GM21619 (cell line): ENCODE measurements at regions not wholly inside any gene's neighbourhood (a gene's known extent, or its start where the extent isn't known, plus 50 kb on each side); places are given as distances from the start of the nearest gene placed in this dataset.
"Not testable (repeated sequence)": the region's sequence is repeated elsewhere in the genome, so short reads cannot be mapped to it uniquely, and the experiment has no call there.

ENCODE experiments used
- ATAC-seq: cut with Tn5 transposase; IDR thresholded peaks from one replicate; pipeline ENCODE4 v1.9.1; 2021; ENCODE audit not compliant: unreplicated experiment

DNA sequence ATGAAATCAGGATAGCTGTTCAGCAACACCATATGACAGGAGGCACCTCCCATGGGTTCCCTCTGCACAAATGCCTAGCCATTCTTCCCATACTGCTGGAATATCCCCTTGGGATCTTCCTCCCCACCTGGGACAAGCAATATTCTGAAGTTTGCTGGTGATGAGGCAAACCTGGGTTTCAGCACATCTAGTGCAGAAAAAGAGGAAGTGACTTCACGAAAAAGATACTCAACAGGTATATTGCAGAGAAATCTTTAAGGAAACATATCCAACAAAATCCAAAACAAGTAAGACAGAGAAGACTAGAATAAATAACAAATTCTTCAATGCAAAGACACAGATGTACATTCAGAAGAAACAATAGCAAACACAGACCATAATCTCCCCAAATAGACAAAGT lies 1497.0 kb downstream of the PCDH9 start:
- no peak for ATAC-seq

DNA sequence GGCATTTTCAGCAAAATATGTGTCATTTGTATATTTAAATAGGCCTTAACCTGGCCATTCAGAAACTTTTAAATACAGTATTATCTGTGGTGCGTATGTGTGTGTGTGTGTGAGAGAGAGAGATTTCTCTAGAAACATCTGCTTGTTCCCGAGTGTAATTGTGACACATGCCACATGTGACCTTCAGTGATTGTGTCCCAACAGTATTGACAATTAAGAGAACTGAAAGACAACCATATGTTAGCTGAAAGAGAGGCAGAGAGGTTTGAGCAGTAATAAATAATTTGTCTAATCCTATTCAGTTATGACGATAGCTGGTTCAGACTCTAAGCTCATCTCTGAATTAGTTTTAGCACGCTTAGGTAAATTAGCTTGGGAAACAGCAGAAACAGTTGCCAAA lies 1503.1 kb downstream of the PCDH9 start:
- ATAC-seq = no peak

DNA sequence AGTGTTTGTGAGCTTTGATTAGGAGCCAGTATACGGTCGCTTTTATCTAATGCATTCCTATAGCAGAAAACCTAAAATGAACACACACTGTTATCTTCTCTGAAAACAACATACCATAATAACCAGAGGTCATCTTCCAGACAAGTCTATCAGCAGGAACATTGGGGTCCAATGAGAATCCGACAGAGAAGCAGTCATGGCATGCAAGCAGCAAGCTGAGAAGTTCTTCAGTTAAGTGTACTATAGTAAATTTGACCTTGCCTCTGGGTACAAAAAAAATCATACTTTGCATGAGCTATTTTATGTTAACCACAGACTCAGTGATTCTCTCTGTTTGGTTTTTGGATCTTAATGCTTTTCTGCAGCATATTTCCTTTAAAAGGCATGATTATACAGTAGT lies 1505.1 kb downstream of the PCDH9 start:
- ATAC-seq = no peak

DNA sequence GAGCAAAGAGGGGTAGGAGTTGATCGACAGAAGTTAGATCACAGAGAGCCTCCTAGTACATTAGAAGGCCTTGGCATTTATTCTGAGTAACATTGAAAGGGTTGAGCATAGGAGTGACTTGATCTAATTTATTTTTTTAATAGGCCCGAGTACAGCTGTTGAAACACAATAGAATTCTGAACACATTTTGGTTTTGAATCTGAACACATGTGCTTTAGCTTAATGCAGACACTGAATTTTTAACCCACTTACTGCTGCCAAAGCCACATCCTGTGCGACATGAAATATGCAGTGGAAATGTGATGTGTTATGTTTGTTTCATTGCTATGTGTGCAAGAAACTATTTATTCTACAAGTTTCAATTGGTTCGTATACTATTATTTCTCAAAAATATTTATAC lies 1505.9 kb downstream of the PCDH9 start:
- no peak for ATAC-seq

DNA sequence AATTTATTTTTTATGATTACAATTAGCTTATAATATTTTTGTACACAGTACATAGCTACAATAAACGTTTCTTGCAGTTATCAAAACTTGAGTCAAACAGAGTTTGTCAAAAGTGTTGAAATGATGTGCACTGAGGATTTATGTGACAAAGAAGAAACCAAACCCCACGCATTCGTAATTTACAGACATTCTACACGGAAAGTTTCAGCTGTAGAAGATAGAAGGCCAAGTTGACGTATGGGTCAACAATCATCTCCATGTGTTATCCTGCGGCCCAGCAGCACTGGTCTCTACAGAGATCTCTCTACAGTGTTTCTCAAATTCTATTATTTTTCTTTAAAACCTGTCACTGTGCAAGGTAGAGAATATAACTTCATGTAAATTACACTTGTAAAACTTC lies 1507.6 kb downstream of the PCDH9 start:
- ATAC-seq = no peak

DNA sequence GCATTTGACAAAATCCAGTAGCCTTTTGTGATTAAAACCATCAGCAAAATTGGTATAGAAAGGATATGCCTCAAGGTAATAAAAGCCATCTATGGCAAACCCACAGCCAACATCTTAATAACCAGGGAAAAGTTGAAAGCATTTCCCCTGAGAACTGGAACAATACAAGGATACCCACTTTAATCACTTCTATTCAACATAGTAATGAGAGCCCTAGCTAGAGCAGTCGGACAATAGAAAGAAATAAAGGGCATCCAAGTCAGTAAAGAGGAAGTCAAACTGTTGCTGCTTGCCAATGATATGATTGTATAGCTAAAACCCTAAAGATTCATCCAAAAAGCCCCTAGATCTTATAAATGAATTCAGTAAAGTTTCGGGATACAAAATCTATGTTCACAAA lies 1510.3 kb downstream of the PCDH9 start:
- ATAC-seq = no peak

DNA sequence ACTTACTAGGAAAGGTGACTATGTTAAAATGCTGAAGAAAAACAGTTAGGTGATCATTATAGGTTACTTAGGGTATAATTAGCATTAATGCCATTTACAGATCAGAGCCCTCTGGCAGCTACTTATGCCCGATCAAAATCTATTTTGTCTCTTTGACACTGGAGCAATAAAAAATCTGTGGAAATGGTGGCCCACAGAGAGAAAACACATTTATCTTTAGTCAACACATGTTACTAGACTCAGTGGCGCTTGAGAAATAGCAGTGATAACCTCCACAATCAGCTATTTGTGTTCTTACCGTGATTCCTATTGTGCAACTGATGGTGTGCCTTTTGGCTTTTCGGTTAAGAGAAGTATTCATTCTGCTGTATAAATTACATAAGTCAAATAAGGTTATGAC lies 1519.6 kb downstream of the PCDH9 start:
- no peak for ATAC-seq

DNA sequence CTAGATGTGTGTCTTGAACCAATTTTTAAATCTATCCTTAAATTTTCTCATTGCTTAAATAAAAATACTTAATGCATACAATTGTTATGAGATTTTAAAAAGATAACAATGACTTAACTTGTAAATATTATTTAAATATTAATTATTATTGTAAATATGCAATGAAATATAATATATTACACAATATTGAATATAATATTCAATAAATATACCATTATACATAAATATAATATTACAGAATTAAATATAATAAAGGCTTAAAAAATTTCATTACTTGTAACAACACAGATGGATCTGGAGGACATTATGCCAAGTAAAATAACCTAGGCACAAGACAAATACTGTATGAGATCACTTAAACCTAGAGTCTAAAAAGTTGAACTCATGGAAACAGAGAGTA lies 1532.3 kb downstream of the PCDH9 start:
- no peak for ATAC-seq

DNA sequence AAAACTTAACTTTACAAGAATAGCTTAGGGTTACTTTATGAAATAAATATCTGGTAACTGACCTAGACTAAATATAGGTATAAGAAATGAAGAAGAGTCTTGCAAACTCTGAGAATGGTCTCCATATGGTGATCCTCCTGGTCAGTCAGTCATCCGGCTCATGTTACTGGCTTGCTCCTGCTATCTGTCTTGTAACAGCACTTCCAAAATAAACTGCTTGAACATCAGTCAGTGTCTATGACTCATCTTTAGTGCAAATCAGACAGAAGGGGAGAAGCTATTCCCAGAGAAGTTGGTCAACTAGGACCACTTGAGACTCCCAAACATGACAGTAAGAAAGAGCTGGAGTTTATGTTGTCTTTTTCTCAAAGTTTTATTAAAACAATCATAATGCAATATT lies 1550.9 kb downstream of the PCDH9 start:
- no peak for ATAC-seq

DNA sequence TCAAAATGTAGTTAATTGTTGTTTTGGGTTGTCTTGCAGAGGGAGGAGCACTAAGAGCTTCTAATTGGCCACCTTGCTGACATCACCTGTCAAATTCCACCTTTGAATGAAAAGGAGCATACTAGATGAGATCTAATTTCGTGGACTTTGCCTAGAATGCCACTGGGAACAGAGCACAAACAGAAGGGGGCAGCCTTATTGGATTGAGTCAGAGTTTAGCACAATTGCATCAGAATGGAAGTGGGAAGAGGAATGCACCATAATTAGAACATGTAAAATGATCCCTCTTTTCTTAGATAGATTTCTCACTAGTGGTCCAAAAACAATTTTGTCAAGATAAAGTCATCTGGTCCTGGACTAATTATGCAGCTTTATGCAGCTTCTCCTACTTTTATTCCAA lies 1552.2 kb downstream of the PCDH9 start:
- ATAC-seq = no peak

DNA sequence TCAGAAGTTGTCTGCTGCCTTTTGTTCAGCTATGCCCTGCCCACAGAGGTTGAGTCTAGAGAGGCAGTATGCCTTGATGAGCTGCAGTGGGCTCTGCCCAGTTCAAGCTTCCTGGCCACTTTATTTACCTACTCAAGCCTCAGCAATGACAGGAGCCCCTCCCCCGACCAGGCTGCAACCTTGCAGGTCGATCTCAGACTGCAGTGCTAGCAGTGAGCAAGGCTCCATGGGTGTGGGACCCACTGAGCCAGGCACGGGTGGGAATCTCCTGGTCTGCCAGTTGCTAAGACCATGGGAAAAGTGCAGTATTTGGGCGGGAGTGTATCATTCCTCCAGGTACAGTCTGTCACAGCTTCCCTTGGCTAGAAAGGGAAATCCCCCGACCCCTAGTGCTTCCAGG lies 1554.8 kb downstream of the PCDH9 start:
- ATAC-seq = not testable (repeated sequence)

DNA sequence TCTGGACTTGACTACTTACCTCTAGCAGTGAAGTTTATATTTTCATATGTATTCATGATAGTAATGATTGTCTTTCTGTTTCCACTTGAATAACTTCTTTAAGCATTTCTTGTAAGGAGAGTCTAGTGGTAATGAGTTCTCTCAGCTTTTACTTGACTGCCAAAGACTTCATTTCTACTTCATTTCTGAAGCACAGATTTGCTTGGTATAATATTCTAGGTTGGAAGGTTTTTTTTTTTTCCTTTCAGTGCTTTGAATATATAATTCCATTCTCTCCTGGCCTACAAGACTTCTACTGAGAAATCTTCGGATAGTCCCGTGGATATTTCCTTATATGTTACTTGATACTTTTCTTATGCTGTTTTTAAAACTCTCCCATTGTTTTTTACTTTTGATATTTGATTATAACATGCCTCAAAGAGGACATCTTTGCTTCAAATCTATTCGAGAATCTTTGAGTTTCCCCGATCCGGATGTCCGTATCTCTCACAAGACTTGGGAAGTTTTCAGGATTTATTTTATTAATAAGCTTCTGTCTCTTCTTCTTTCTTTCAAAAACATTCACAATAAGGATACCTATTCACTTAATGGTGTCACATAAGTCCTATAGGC lies 1560.0 kb downstream of the PCDH9 start:
- no peak for ATAC-seq

DNA sequence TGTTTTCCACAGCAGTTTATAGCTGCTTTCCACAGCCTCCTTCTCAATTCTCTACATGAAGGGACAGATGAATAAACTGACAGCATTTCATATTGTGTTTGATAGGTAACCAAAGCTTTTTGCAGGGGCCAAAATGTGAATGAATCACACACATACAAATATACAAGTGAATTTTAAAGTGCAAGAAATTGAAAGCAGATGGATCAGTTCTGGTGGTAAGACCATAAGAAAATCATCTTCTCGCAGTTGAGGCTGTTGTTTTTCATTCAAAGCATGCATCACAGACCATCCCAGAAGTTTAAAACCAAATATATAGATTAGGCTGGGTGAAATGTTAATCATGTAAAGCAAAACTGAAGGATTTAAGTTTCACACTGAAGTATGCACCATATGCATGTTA lies 1569.4 kb downstream of the PCDH9 start:
- ATAC-seq = no peak

DNA sequence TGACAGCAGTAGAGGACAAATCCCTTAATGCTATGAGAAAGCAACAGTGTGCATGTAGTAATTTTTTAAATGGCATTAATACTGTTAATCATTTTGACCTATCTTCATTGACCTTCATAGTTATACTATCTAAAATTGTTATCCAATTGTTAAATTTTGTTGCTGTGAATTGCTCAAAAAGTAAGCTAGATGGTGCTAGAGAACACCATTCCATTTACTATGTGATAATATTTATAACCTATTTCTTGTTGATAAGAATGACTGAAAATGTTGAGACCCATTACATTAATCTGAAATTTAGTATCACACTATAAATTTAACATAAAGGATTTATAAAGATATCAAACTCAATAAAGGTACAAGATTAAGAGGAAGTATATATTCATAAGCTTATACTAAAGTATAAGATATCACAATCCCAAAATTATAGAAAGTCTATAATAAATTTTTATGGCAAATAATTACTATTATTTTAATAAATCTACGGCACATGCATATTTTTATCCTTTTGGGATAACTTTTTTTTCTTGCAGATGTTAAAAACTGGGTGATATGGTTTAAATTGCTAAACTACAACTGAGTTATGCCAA lies 1573.3 kb downstream of the PCDH9 start:
- no peak for ATAC-seq

DNA sequence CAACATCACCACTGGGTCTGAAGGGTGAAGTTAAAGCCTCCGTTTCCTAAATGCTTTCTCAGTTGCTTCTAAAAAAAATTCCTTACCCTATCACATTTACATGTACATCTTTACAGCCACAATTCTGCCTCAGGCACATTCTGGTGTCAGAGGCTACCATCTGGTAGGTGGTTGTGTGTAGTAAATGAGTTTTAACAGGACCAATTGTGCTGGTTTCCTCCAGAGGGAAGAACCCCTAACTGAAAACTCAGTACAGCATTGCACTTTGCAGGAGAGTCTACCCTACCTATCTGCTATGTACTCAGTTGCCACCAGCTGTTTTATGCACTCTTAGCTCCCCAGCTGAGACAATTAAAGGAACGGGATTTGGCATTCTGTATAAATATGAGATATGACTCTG lies 1576.5 kb downstream of the PCDH9 start:
- ATAC-seq = no peak

DNA sequence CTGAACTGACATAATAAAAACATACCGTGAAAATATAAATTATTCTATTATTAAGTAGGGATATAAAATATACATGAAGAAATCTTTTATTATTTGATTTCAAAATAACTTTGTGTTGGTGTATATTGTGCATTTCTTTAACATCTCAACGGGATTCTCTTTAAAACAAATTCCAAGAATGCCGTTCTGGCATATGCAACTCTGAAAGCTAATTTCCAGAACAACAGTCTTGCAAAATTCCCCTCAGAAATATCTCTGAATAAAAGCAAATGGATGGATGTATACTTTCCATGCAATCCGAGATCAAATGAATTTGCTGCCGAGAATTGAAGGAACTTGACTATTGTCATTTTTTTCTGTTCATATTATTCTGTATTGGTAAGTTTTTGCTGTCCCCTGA lies 1579.8 kb downstream of the PCDH9 start:
- no peak for ATAC-seq

DNA sequence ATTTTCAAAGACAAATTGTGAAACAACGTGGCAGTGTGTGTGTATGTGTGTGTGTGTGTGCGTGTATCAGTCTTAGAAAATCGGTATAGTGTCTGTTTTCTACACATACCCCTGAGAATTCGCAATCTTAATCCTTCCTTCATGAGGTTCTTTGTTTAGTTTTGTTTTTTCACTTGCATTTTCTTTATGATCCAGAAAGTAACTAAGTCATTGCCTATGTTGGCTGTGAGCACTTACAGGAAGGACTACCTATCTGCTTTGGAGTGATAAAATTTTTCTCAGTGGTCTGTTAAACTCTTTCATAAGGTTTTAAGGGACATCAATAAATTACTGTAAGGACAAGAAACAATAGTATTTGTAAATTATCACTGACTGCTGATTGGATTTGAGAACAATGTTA lies 1587.1 kb downstream of the PCDH9 start:
- ATAC-seq = no peak

DNA sequence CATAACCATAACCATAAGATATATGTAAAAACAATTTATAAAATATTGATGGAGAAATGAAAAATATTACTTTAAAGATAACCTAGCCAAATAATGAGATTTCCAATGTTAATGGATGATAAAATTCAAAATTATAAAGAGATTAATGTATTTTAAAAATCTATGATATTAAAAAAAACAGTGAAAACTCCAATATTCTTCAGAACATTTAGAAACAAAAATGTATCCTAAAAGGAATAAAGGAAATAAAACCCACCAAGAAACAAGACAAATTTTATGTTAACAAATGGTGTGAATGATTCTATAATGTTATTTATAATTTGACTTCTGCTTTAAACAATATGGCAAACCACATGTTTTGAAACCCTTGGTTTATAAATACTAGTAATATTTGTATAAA lies 1587.8 kb downstream of the PCDH9 start:
- ATAC-seq = no peak

DNA sequence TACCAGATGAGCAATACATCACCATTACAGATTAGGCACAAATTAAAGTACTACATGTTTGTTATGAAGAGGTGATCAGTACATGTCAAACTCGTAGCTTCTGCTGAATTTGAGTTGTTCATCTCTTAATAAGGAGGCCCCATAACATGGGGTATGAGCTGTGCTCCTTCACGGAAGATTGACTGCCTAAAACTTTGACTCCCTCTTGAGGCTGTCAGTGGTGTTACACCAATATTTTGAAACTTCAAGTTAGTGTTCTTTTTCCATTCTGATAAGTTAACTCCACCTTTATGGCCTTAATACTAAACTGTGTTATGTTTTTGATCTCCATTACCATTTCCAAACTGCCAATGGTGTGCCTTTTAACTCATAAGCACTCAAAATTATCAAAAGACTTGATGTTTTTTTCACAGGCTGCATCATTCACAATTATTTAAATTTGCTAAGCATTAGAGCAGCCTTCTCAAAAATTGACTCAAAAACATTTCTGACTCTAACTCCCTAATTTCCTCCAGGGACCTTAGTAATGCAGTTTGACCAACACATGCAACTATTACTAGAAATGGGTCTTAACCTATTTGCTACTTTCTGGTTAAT lies 1591.5 kb downstream of the PCDH9 start:
- peak; percentile 89 for ATAC-seq

DNA sequence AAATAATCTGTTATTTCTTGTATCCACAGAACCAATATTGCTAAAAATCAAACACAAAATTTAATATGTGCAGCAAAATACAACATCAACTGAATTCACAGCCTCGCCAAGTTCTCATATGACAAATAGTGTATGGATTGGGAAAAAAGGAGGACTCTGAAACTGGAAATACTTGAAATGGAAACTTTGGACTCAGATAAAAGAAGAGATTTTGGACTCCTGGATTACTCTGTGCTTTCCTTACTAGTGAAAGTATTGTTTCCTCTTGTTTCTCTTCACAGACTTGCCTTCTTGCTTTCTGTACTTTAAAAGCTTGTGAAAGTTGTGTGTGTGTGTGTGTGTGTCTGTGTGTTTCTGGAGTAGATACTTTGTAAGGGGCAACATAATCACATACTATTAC lies 1596.3 kb downstream of the PCDH9 start:
- ATAC-seq = no peak

DNA sequence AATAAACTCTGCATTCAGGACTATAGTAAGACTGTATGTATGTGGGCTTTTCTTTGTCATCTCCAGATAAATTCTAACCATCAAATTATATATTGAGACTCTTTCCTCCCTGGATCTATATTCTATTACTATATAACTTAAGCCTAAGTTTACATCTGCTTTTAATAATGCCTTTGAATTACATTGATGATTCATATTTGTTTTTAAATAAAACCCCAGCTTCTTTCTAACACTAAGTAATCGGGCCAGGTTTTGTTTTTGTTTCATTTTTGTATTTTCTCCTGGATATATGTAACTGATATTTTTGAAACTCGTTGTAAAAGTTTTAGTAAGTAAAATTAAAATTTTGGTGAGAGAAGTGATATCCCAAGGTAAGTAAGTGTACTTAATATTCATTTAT lies 1599.1 kb downstream of the PCDH9 start:
- ATAC-seq = no peak

DNA sequence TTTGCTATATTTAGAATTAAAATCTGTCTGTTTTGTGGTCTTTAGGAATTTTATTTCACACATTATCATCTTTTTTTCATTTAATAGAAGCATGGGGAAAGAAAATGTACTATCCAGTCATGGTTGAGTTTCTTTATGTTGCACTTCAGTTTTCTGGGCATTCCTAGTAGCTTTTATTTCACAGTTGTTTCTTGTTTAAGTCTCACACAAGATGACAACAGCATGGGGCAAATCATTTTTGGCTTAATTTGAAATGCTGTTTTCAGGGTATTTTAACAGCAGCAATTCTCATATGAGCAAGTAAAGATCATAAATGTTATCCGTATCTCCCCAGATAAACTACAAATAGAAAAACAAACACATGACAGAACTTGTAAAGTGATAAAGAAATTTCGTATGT lies 1600.2 kb downstream of the PCDH9 start:
- ATAC-seq = no peak

DNA sequence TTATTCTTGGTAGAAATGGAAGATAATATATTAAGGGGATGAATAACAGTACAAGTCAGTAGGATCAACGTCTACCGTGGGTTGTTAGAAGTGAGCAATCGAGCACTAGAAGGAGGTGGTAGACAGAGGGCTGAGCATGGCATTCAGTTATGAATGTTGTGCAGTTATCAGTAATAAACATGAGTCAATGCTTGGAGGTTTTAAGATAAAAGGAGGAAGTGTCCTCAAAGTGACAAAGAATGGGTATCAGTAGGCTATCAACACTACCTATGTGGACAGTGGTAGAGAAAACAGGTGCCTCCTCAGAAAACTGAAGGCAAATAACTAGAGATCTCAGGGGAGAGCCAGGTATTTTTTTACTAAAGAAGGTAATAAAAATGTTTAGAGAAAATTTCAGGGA lies 1607.0 kb downstream of the PCDH9 start:
- no peak for ATAC-seq
